ENCODE measurements at regions not wholly inside any gene's neighbourhood (a gene's known extent, or its start where the extent isn't known, plus 50 kb on each side); places are given as distances from the start of the nearest gene placed in this dataset.

GRCh38 chr3:18239674-18240073 lies 185.5 kb downstream of the SATB1 start:
- CTCF ChIA-PET = no interaction called here
- DNase-seq (ENCODE audit: extremely low spot score) = no peak
- no peak for TF ChIP-seq FOXK2 (IDR thresholded peaks at IDR 0.05)
- no peak for TF ChIP-seq PKNOX1 (IDR thresholded peaks at IDR 0.05)
- no peak for TF ChIP-seq ARNT (IDR thresholded peaks at IDR 0.05)
- TF ChIP-seq FOXM1 (IDR thresholded peaks at IDR 0.05; ENCODE audit: borderline replicate concordance) = no peak
- TF ChIP-seq NFRKB (IDR thresholded peaks at IDR 0.05) = no peak
- TF ChIP-seq ZNF384 (IDR thresholded peaks at IDR 0.05) = no peak
- no peak for TF ChIP-seq L3MBTL2 (conservative IDR thresholded peaks at IDR 0.05)
- no peak for TF ChIP-seq BHLHE40 (IDR thresholded peaks at IDR 0.05; ENCODE audit: borderline replicate concordance)
- TF ChIP-seq FOXA1 (IDR thresholded peaks at IDR 0.05) = no peak
- TF ChIP-seq LEF1 (IDR thresholded peaks at IDR 0.05; ENCODE audit: borderline replicate concordance) = no peak
- TF ChIP-seq CTBP1 (IDR thresholded peaks at IDR 0.05; ENCODE audit: borderline replicate concordance) = no peak
- no peak for TF ChIP-seq SP1 (IDR thresholded peaks at IDR 0.05)
- no peak for TF ChIP-seq HDGF (IDR thresholded peaks at IDR 0.05; ENCODE audit: borderline replicate concordance)
- no peak for TF ChIP-seq ELF4 (IDR thresholded peaks at IDR 0.05)
- no peak for TF ChIP-seq TARDBP (IDR thresholded peaks at IDR 0.05)
- no peak for TF ChIP-seq SUZ12 (IDR thresholded peaks at IDR 0.05)
- POLR2A ChIA-PET = no interaction called here

- TF ChIP-seq TARDBP (IDR thresholded peaks at IDR 0.05) = no peak
- TF ChIP-seq FOXK2 (IDR thresholded peaks at IDR 0.05) = no peak
- no peak for TF ChIP-seq HDGF (IDR thresholded peaks at IDR 0.05; ENCODE audit: borderline replicate concordance)
- TF ChIP-seq FOXA1 (IDR thresholded peaks at IDR 0.05) = no peak
- no peak for TF ChIP-seq NFRKB (IDR thresholded peaks at IDR 0.05)
- no peak for TF ChIP-seq LEF1 (IDR thresholded peaks at IDR 0.05; ENCODE audit: borderline replicate concordance)
- POLR2A ChIA-PET = no interaction called here
- CTCF ChIA-PET = no interaction called here
- DNase-seq (ENCODE audit: extremely low spot score) = no peak
These were observed 186.3 kb downstream of the SATB1 start for GRCh38 chr3:18238746-18239331.

- POLR2A ChIA-PET = no interaction called here
- TF ChIP-seq BHLHE40 (IDR thresholded peaks at IDR 0.05; ENCODE audit: borderline replicate concordance) (no peak), HDGF (IDR thresholded peaks at IDR 0.05; ENCODE audit: borderline replicate concordance) (no peak)
- DNase-seq (ENCODE audit: extremely low spot score) = no peak
- CTCF ChIA-PET = no interaction called here
These were observed 186.8 kb downstream of the SATB1 start for GRCh38 chr3:18238332-18238731.

- POLR2A ChIA-PET = no interaction called here
- TF ChIP-seq FOXK2 (IDR thresholded peaks at IDR 0.05) (no peak), ZNF384 (IDR thresholded peaks at IDR 0.05) (no peak), FOXA1 (IDR thresholded peaks at IDR 0.05) (no peak), NFRKB (IDR thresholded peaks at IDR 0.05) (no peak), CTBP1 (IDR thresholded peaks at IDR 0.05; ENCODE audit: borderline replicate concordance) (no peak), SUZ12 (IDR thresholded peaks at IDR 0.05) (no peak), HDGF (IDR thresholded peaks at IDR 0.05; ENCODE audit: borderline replicate concordance) (no peak), SP1 (IDR thresholded peaks at IDR 0.05) (no peak)
- no peak for DNase-seq (ENCODE audit: extremely low spot score)
- CTCF ChIA-PET = interaction anchor here (0.6 kb wide), 1 partner anchor 205 kb away, joined by 3 read pairs; no protein-coding TSS in a partner anchor
These were observed 187.7 kb downstream of the SATB1 start for GRCh38 chr3:18237251-18238005.

- DNase-seq (ENCODE audit: extremely low spot score) = no peak
- TF ChIP-seq ZNF384 (IDR thresholded peaks at IDR 0.05) (no peak), FOXA1 (IDR thresholded peaks at IDR 0.05) (no peak), CTBP1 (IDR thresholded peaks at IDR 0.05; ENCODE audit: borderline replicate concordance) (no peak), BHLHE40 (IDR thresholded peaks at IDR 0.05; ENCODE audit: borderline replicate concordance) (no peak), ARNT (IDR thresholded peaks at IDR 0.05) (no peak), FOXM1 (IDR thresholded peaks at IDR 0.05; ENCODE audit: borderline replicate concordance) (no peak)
- POLR2A ChIA-PET = no interaction called here
- CTCF ChIA-PET = interaction anchor here (0.6 kb wide), 1 partner anchor 206 kb away, joined by 3 read pairs; no protein-coding TSS in a partner anchor
These were observed 188.4 kb downstream of the SATB1 start for GRCh38 chr3:18236726-18237125.

GRCh38 chr3:18234717-18235335 lies 190.3 kb downstream of the SATB1 start:
- ChIA-PET POLR2A (no interaction called here), CTCF (no interaction called here)
- DNase-seq (ENCODE audit: extremely low spot score) = no peak
- TF ChIP-seq BHLHE40 (IDR thresholded peaks at IDR 0.05; ENCODE audit: borderline replicate concordance) = no peak
- no peak for TF ChIP-seq SUZ12 (IDR thresholded peaks at IDR 0.05)
- no peak for TF ChIP-seq HDGF (IDR thresholded peaks at IDR 0.05; ENCODE audit: borderline replicate concordance)
- no peak for TF ChIP-seq NFRKB (IDR thresholded peaks at IDR 0.05)
- no peak for TF ChIP-seq SP1 (IDR thresholded peaks at IDR 0.05)
- no peak for TF ChIP-seq L3MBTL2 (conservative IDR thresholded peaks at IDR 0.05)
- no peak for TF ChIP-seq ARNT (IDR thresholded peaks at IDR 0.05)
- TF ChIP-seq ELF4 (IDR thresholded peaks at IDR 0.05) = no peak
- no peak for TF ChIP-seq CTBP1 (IDR thresholded peaks at IDR 0.05; ENCODE audit: borderline replicate concordance)
- TF ChIP-seq FOXM1 (IDR thresholded peaks at IDR 0.05; ENCODE audit: borderline replicate concordance) = no peak
- TF ChIP-seq LEF1 (IDR thresholded peaks at IDR 0.05; ENCODE audit: borderline replicate concordance) = no peak
- TF ChIP-seq TARDBP (IDR thresholded peaks at IDR 0.05) = no peak

- POLR2A ChIA-PET = no interaction called here
- CTCF ChIA-PET = no interaction called here
- TF ChIP-seq SP1 (IDR thresholded peaks at IDR 0.05) (no peak), ARNT (IDR thresholded peaks at IDR 0.05) (no peak), TARDBP (IDR thresholded peaks at IDR 0.05) (no peak), FOXM1 (IDR thresholded peaks at IDR 0.05; ENCODE audit: borderline replicate concordance) (no peak), LEF1 (IDR thresholded peaks at IDR 0.05; ENCODE audit: borderline replicate concordance) (no peak), FOXA1 (IDR thresholded peaks at IDR 0.05) (no peak), ELF4 (IDR thresholded peaks at IDR 0.05) (no peak), ZNF384 (IDR thresholded peaks at IDR 0.05) (no peak)
- DNase-seq (ENCODE audit: extremely low spot score) = no peak
These were observed 191.0 kb downstream of the SATB1 start for GRCh38 chr3:18233987-18234716.

All from HEK293T (cell line).